KBM-7 (cell line): ENCODE measurements at regions not wholly inside any gene's neighbourhood (a gene's known extent, or its start where the extent isn't known, plus 50 kb on each side); places are given as distances from the start of the nearest gene placed in this dataset.

Experiments used
- DNase-seq: peaks from one replicate; pipeline ENCODE4 v3.0.0-alpha.2; 2015
- in situ Hi-C: fragments of 300-500 bp; cut with MboI; formaldehyde crosslinking; loops from 2 replicates; pipeline ENCODE4 v1.14.3; 2020; ENCODE audit warnings: low sequenced_read_pairs, low pct_unique_long_range_greater_than_20kb, mixed read lengths

- peak; percentile 91 for DNase-seq
- in situ Hi-C loops = no loop called here
Observed at GRCh38 chr4:78720994-78721677, 55.0 kb upstream of the BMP2K start.

GRCh38 chr4:78721747-78722146, 54.4 kb upstream of the BMP2K start:
- no peak for DNase-seq
- in situ Hi-C loops = no loop called here

DNA sequence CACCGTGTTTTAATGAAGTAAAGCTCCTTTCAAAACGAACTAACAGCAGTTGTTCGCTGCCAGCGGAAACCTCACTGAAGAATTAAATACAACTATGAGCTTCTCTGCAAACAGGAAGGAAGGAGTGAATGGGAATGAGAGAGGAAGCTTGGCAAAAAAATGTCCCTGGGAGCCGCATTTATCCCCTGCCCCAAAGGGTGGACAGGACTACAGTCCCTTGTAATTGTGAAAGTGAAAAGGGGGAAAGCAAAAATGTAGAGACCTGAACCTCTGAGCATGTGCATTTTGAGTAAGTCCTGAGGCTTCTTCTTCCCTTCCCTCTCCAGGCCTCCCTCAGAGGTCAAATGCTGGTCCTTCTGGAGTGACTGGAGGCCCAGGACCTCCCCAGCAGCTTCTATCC, 53.8 kb upstream of the BMP2K start:
- no peak for DNase-seq
- in situ Hi-C loops = no loop called here

GRCh38 chr4:78722878-78723277, 53.3 kb upstream of the BMP2K start:
- in situ Hi-C loops = no loop called here

More at GRCh38 chr4:78722878-78723277, 53.3 kb upstream of the BMP2K start:
- no peak for DNase-seq
